Superior temporal gyrus (tissue), 1 donor: ENCODE measurements at regions not wholly inside any gene's neighbourhood (a gene's known extent, or its start where the extent isn't known, plus 50 kb on each side); places are given as distances from the start of the nearest gene placed in this dataset.
"Not testable (repeated sequence)": the region's sequence is repeated elsewhere in the genome, so short reads cannot be mapped to it uniquely, and the experiment has no call there.

ENCODE experiments used
- DNase-seq: peaks from one replicate; pipeline ENCODE4 v3.0.0-alpha.2; 2016; ENCODE audit errors: extremely low spot score

DNA sequence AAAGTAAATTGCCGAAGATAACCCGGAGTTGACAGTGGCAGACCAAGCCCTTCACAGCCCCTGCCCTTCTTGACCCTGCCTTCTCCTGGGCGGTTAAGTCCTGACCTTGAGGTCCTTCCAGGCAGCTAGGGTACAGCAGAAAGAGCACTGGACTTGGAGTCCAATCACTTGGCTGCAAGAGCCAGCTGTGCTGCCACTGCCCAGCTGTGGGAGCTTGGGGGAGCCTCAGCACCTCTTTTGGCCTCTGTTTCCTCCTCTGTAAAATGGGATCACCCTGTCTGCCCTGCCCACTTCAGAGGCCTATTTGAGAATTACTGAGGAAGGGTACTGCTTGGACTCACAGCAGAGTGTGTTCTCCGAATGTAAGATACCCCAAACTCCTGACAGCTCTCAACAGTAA, 66.2 kb upstream of the SMAD6 start:
- DNase-seq, result no peak

DNA sequence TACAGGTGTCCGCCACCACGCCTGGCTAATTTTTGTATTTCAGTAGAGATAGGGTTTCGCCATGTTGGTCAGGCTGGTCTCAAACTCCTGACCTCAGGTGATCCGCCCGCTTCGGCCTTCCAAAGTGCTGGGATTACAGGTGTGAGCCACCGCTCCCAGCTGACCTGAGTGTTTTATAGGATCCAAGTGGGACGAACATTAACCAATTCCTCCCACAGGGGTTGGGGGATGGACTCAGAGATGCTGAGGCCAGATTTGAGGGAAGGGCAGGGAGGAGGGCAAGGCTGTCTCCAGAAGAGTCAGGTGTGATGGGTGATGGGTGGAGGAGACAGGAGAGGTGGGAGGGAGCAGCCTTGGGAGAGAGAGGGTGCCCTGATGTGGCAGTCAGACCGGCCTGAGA, 65.0 kb upstream of the SMAD6 start:
- not testable (repeated sequence) for DNase-seq

DNA sequence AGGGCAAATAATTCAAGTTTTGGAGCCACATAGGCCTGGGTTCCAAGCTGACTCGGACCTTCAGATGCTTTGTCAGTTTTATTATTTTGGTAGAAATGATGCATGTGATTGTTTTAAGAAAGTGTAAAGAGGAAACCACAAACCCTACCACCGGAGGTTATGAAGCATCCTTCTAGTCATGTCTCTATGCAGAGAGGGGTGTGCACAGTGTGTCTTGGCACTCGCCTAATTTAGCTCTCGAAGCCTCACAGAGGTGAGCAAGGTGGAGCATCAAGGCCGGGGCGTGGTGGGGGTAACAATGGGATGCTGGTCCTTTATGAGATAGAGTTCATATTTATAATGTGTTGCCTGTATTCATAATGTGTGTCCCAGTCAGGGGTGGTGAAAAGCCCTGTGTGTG, 63.7 kb upstream of the SMAD6 start:
- no peak for DNase-seq

DNA sequence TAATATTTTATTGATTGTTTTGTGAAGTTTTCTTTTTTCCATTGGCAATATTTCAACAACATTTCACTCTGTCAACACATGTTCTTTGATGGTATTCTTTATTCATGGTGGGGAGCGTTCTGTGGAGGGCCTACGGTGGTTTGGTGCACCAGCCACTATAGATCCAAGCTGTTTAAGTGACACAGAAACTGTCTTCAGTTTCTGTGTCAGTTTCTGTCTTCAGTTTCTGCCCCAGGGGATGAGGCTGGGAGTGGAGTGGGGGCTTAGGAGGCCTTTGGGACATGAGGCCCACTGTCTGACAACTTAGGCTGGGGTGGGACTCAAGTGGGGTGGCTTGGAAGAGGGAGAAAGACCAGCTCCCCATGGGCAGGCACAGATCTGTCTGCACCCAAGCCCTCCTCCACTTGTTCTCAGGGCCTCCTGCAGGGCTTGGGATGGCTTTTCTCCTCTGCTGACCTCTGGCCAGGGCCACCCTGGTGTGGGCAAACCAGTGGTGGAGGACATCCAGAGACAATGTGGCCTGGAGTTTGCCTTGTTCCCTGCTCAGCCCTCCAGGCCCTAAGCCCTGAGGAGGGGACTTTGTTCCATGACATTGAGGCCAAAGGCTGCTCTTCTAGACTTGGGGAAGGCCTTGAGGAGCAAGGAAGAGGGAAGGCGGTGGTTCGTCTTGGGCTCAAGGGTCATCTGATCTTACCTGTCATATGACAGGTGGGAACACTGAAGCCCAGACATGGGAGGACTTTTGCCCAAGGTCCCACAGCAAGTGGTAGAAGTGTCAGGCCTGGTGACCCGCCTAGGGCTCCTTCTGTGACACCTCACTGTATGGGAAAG, 60.3 kb upstream of the SMAD6 start:
- DNase-seq, result no peak

DNA sequence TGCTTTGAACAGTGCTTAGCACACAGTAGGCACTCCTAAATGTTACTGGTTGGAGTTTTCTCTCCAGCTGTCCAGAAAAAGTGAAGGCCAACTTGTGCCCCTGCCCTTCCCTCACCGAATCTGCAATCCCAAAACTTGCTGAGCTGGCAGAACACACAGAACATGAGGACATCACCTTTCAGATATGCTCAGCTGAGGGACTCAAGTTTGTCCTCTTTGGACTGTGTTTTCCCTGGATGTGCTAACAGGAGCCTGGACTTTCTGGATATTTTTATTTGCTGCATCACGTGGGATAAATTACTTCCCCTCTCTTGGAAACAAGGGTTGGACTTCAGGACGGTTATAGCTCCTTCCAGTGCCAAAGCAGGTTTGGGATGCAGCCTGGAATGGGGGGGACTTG, 59.5 kb upstream of the SMAD6 start:
- no peak for DNase-seq

DNA sequence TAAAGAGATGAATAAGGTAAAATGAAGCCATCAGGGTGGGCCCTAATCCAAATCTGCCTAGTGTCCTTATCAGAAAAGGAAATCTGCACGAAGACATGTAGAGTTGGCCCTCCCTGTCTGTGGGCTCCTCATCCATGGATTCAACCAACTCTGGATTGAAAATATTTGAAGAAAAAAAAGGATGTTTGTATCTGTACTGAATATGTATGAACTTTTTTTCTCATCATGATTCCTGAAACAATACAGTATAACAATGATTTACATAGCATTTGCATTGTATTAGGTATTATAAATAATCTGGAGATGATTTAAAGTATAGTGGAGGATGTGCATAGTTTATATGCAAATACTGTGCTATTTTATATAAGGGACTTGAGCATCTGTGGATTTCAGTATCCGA, 59.0 kb upstream of the SMAD6 start:
- no peak for DNase-seq

DNA sequence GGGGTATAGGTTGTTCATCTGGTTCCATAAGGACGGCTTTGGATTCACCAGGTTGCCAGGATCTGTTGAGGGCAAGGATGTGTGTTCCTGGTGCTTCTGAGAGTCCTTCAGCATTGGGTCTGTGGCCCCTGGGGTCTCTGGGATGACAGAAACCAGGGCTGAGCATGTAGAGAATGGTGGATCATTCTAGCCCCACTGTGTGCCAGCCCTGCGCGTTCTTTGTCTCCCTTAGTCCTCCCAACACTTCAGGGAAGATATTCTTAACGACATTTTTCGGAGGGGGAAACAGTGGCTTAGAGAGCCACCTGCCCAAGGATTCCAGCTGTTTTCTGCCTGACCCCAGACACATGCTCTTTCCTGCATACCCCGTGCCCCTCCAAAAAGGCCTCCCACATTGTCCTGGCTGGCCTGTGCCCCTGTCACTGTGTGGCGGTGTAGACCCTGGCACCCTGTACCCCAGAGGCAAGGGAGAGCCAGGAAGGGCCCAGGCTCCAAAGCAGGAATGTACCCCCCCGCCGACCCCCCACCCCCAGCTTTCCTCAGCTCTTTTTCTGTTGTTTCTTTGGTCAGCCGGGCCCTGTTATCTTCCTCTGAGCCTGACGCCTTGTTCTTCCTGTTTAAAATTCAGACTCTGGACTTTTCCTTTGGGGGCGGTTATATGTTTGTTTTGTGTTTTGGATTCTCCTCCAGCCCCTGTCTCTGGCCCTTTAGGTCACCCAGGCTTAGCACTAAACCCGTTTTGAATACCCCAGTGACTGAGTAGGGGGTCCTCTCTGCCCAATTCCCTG, 57.8 kb upstream of the SMAD6 start:
- DNase-seq, result no peak

DNA sequence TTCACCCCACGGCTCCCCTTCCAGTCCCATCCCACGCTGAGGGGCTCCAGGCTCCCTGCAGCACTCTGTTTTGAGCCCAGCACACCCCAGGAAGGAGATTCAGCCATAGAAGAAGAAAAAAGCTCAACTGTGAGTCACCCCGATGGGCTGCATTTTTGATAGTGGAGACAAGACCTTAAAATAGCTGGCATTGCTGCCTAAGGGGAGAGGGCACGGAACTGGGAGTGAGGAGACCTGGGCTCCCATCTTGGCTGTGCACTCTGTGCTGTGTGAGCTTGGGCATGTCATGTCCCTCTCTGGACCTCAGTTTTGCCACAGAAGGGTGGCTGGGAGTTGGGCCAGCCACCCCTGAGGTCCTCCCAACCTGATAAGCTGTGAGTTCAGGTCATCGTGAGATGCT, 57.2 kb upstream of the SMAD6 start:
- no peak for DNase-seq

DNA sequence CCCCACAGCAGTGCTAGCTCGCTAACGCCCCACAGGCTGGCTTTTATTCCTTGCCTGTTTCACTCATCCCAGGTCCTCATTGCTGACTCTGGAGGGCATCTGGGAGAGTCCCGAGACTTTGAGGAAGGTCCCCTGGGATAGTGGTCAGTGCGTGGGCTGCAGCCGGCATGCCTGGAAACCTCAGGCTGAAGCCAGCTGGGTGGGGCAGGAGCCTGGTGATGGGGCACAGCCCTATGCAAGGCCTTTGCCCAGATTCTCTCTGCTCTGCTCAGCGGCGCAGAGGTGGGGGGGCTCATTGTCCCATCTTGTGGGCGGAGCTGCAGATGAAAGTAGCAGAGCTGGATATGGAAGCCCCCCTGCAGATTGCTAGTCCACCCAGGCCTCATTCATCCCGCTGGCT, 55.7 kb upstream of the SMAD6 start:
- no peak for DNase-seq

DNA sequence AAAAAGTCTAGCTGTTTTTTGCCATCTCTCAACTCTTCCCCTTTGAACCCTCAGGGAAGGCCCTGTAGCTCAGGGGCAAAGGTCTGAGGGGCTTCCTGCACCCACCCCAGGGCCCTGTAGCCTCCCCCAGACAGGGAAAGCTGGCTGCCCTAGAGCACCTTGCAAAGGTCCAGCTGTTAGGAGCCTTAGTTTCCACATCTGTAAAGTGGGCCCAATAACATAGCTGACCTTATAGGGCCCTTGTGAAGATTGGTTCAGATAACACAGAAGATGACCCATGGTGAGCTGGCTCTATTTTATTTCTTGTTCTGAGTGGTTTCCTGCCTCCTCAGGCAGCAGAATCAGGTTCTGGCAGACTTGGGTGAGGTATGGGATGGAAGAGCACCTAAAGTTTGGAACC, 55.2 kb upstream of the SMAD6 start:
- DNase-seq, result no peak

DNA sequence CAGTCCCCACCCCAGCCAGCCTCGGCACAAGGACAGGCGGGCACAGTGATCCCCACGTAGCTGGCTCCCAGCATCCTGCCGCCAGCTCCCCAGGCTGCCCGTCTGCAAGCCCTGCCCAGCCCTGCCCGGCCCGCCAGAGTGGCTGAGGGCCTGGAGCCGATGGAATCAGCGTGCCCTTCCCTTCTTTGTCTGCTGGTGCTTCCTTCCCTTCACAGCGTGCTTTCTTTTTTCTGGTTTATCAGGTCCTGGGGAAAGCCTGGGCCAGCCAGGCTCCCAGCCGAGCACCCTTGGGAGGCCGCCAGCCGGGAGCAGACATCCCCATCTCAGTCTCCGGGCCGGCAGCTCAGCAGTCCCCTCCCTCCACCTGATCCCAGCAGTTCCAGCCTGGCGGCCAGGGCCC, 54.7 kb upstream of the SMAD6 start:
- DNase-seq, result no peak

DNA sequence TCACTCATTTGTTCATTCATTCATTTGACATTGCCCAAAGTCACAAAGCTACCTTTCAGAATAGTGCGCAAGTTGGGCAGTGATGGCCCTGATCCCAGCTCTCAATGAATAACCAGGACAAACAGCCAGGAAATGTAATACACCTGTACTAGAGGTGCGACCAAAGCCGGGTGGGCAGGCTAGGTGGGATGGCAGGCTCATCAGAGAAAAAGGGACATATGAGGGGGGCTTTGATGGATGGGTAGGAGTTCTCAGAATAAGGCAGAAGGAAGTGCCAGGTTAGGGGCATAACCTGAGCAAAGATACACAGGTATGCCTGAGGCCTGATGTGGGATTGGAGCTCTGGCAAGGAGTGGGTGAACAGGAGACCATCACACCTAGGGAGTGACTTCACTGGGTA, 53.4 kb upstream of the SMAD6 start:
- no peak for DNase-seq

DNA sequence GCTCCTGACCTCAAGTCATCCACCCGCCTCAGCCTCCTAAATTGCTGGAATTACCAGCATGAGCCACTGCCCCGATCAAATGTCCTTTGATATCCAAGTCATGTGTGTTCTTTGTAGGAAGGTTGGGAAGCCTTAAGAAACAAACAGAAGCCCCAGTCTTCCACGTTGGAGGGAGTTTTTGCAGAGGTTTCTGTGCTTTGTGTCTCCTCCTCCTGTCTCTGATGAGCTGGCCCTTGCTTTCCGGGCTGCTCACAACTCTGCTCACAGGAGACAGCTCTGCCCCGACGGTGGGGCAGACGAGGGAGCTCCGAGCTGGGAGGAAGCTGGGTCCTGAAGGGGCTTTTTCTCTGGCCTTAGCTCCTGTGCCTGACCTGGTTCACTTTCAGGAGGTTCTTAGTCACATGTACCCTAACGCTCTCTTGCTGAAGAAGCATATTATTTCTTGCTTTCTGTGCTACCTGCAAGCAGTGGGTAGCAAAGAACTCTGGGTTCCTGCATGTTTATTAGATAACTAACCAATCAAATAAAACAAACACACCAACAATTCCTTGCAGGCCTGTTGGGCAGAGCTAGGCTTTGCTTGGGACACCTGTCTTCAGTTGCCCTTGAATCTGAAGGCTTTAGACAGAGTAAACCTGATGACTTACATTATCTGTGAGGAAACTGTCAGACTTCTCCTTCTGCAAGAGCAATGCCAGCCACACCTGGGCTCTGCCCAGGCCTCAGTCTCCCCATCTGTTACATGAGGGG, 52.6 kb upstream of the SMAD6 start:
- DNase-seq, result no peak

DNA sequence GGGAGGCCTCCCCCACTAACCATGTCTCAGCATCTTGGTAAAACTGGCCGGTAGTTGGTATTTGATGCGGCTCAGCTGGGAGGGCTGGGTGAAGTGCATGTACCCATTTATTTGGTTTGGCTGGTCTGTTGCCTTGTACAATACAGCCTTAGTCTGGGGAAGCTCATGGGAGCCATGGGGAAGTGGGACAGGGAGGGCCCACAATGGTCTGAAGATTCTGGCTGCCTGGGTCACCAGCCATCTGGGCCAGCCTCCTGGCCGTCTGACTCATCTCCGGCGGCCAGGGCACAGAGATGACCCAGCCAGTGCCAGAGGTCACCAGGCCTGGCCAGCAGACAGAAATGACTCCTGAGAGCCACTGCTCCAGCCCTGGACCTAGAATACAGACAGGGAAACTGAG, 51.6 kb upstream of the SMAD6 start:
- no peak for DNase-seq

DNA sequence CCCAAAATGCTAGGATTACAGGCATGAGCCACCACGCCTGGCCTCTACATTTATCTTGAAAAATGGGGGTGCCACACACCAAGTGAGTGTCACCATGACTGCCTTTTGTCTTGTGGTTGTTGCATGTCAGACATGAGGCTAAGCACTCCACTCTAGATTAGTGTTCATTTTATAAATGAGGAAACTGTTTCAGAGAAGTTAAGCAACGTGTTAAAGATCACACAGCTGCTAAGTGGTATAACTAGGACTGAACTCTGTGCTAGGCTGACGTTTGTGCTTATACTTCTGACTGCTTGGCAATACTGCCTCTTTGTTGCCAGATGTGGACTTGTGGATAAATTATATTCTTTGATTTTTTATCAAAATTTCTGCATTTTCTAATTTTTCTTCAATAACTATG, 50.8 kb upstream of the SMAD6 start:
- no peak for DNase-seq

DNA sequence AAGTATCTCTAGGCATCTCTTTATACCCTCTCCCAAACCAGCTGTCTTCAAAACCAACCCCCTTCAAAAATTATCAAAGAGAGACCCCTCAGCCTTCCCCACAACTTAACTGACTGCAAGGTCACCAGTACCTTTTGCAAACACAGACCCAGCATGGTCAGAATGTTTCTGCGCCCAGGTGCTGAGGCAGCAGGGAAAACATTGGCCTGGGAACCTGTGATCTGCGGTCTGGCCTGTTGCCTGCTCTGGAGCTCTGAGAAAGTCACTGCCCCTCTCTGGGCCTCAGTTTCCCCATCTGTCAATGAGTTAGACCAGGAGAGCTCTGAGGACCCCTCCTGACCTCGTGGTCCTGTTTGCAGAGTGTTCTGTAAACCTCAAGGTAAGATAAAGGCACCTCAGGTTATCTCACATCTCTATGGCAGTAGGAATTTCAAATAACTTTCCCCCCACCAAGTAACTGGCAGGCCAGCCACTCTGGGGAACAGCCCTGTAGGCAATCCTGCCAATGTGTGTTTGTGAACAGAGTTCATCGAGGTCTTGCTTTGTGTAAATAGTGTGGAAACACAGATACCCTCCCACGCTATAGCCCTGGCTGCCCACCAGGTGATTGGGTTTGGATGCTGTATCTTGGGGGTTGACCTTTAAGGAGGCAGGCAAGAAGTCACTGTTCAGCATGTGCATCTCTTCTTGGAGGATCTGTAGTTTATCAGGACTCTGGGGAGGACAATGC, 50.0 kb upstream of the SMAD6 start:
- no peak for DNase-seq
